Ovary (tissue), 7 donors: ENCODE measurements at regions not wholly inside any gene's neighbourhood (a gene's known extent, or its start where the extent isn't known, plus 50 kb on each side); places are given as distances from the start of the nearest gene placed in this dataset.

Source experiments
- DNase-seq, 5 donors: peaks; one replicate each; pipeline ENCODE4 v3.0.0-alpha.2; 2019 to 2020
- H3K27ac ChIP-seq, 2 donors: fragments of 200-600 bp; one replicate each; pipeline versions ENCODE4 v1.5.1 to v1.8.0; 2019 to 2022
- H3K27me3 ChIP-seq: fragments of 200-600 bp; one replicate; pipeline ENCODE4 v1.8.0; 2022
- H3K36me3 ChIP-seq: fragments of 200-600 bp; sonication (generic); one replicate; pipeline ENCODE4 v1.5.1; 2019
- H3K4me1 ChIP-seq: one replicate; pipeline ENCODE4 v1.8.1; 2013; ENCODE audit warnings: mild to moderate bottlenecking, moderate library complexity; ENCODE audit not compliant: insufficient read depth
- H3K4me3 ChIP-seq: fragments of 200-600 bp; sonication (generic); one replicate; pipeline ENCODE4 v1.5.1; 2017
- H3K9me3 ChIP-seq, 2 donors: fragments of 200-600 bp in 1 of 2; sonication (generic) in 1 of 2; one replicate each; pipeline versions ENCODE4 v1.5.1 to v1.8.1; 2013 to 2019; ENCODE audit warnings: mild to moderate bottlenecking in 1 of 2, moderate library complexity in 1 of 2
- CTCF ChIP-seq, 3 donors: fragments of 450-650 bp in 2 of 3; fragments of 200-600 bp in 1 of 3; IDR thresholded peaks; one replicate each; pipeline versions ENCODE4 v1.5.1 to v1.8.0; 2016 to 2022; ENCODE audit warnings: antibody characterized with exemption in 3 of 3, mild to moderate bottlenecking in 1 of 3
- EP300 ChIP-seq: sonication (generic); formaldehyde crosslinking; IDR thresholded peaks from one replicate; pipeline ENCODE4 v1.6.1; 2017; ENCODE audit warnings: antibody characterized with exemption
- POLR2A ChIP-seq: fragments of 450-650 bp; IDR thresholded peaks from one replicate; pipeline ENCODE4 v1.6.1; 2017; ENCODE audit warnings: antibody characterized with exemption, mild to moderate bottlenecking, moderate library complexity
- WGBS, 3 donors: extraction: QIAGEN DNeasy Blood & Tissue Kit in 1 of 3; methylation state at CpG; one replicate each; pipeline versions ENCODE4 v1.1.5 to v1.1.7; 2013 to 2017; 5-methylcytosine and 5-hydroxymethylcytosine counted together
- intact Hi-C, 4 donors: fragments of 100-400 bp; cut with DNase I; formaldehyde crosslinking; loops; one replicate each; pipeline versions ENCODE4 v1.11.0 to v1.15.1; 2022 to 2023
- donor health status: DM: no; HTN: no; CAD: no; lungs with moderate emphysema.
- donor health status: DM: no; HTN: no; CAD: no.
- donor health status: Bipolar disorder and iron deficiency.
- donor health status: DM: no; HTN: no; CAD: no.
- donor health status: DM: yes; HTN: yes; CAD: no.

- 81 to 86% (median 82%) methylated on average over 11 of the region's 11 CpGs for WGBS, 3 donors
- Histone ChIP-seq H3K9me3 (no peaks in the 10 kb centered on the region), H3K27ac (no peak overlapping the region), H3K27me3 (no peaks in the 10 kb centered on the region), H3K36me3 (no peaks in the 10 kb centered on the region), H3K4me1 (no peaks in the 10 kb centered on the region), H3K4me3 (no peak overlapping the region)
- intact Hi-C loops = no loop called here
- no peak for TF ChIP-seq EP300
- TF ChIP-seq CTCF (IDR thresholded peaks at IDR 0.05) = no peak
- no peak for TF ChIP-seq POLR2A
- DNase-seq = no peak
Measured at GRCh38 chr12:75900781-75901254, 130.8 kb downstream of the PHLDA1 start.

- H3K4me1 ChIP-seq = no peaks in the 10 kb centered on the region
- H3K9me3 ChIP-seq = no peaks in the 10 kb centered on the region
- no peaks in the 10 kb centered on the region for H3K36me3 ChIP-seq
- no peak overlapping the region for H3K4me3 ChIP-seq
- no peak for TF ChIP-seq POLR2A
- no peak for DNase-seq
- 67 to 75% (median 68%) methylated on average over 5 of the region's 5 CpGs for WGBS, 3 donors
- intact Hi-C loops = no loop called here
- no peak overlapping the region for H3K27ac ChIP-seq
- no peaks in the 10 kb centered on the region for H3K27me3 ChIP-seq
Measured at GRCh38 chr12:75900226-75900625, 131.3 kb downstream of the PHLDA1 start.

GRCh38 chr12:75894965-75895754 lies 136.4 kb downstream of the PHLDA1 start:
- Histone ChIP-seq H3K9me3 (no peaks in the 10 kb centered on the region), H3K27ac (no peak overlapping the region), H3K4me3 (no peak overlapping the region), H3K36me3 (no peaks in the 10 kb centered on the region), H3K27me3 (no peaks in the 10 kb centered on the region), H3K4me1 (peaks cover 2% of the 10 kb centered on the region)
- DNase-seq = no peak
- no peak for TF ChIP-seq POLR2A
- no peak for TF ChIP-seq EP300
- no peak for TF ChIP-seq CTCF (IDR thresholded peaks at IDR 0.05)
- intact Hi-C loops = no loop called here
- 93% methylated on average over 4 of the region's 4 CpGs for WGBS, 3 donors

GRCh38 chr12:75893765-75894164 lies 137.8 kb downstream of the PHLDA1 start:
- no peaks in the 10 kb centered on the region for H3K27me3 ChIP-seq
- TF ChIP-seq POLR2A = no peak
- TF ChIP-seq EP300 = no peak
- TF ChIP-seq CTCF (IDR thresholded peaks at IDR 0.05) = no peak
- peaks cover 2% of the 10 kb centered on the region for H3K4me1 ChIP-seq
- intact Hi-C loops = no loop called here
- no peaks in the 10 kb centered on the region for H3K36me3 ChIP-seq
- H3K27ac ChIP-seq = no peak overlapping the region
- no peaks in the 10 kb centered on the region for H3K9me3 ChIP-seq
- 94 to 97% (median 95%) methylated on average over 3 of the region's 3 CpGs for WGBS, 3 donors
- no peak for DNase-seq
- H3K4me3 ChIP-seq = no peak overlapping the region

- no peak for DNase-seq
Measured at GRCh38 chr12:75892731-75893408, 138.7 kb downstream of the PHLDA1 start.

More at GRCh38 chr12:75892731-75893408, 138.7 kb downstream of the PHLDA1 start:
- H3K27me3 ChIP-seq = no peaks in the 10 kb centered on the region
- H3K9me3 ChIP-seq = no peaks in the 10 kb centered on the region
- H3K27ac ChIP-seq = no peak overlapping the region
- H3K4me3 ChIP-seq = no peak overlapping the region
- H3K4me1 ChIP-seq = peaks cover 2% of the 10 kb centered on the region
- 71 to 77% (median 76%) methylated on average over 4 to 5 of the region's 5 CpGs for WGBS, 3 donors
- intact Hi-C loops = no loop called here
- no peaks in the 10 kb centered on the region for H3K36me3 ChIP-seq
- TF ChIP-seq POLR2A (no peak), EP300 (no peak), CTCF (IDR thresholded peaks at IDR 0.05) (no peak)
